CD4-positive, alpha-beta T cell treated with Interleukin-15 for 4 hours (primary cell): ENCODE measurements at regions not wholly inside any gene's neighbourhood (a gene's known extent, or its start where the extent isn't known, plus 50 kb on each side); places are given as distances from the start of the nearest gene placed in this dataset.
"Not testable (repeated sequence)": the region's sequence is repeated elsewhere in the genome, so short reads cannot be mapped to it uniquely, and the experiment has no call there.

Source experiments
- DNase-seq: peaks from one replicate; pipeline ENCODE4 v3.0.0-alpha.2; 2020; ENCODE audit warnings: low spot score

DNA sequence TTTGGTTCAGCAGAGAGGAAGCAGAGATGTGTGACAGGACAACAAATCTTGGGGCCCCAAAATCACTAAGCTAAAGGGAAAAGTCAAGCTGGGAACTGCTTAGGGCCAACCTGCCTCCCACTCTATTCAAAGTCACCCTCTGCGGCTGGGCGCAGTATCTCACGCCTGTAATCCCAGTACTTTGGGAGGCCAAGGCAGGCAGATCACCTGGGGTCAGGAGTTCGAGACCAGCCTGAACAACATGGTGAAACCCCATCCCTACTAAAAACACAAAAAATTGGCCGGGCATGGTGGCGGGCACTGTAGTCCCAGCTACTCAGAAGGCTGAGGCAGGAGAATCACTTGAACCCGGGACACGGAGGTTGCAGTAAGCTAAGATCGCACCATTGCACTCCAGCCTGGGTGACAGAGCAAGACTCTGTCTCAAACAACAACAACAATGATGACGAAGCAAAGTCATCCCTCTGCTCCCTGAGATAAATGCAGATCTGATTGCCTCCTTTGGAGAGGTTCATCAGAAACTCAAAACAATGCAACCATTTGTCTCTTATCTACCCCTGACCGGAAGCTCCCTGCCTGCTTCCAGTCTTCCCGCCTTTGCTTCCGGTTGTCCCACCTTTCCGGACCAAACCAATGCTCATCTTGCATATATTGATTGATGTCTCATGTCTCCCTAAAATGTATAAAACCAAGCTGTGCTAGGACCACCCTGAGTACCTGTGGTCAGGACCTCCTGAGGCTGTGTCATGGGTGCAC, 136.4 kb upstream of the AFDN start:
- not testable (repeated sequence) for DNase-seq

DNA sequence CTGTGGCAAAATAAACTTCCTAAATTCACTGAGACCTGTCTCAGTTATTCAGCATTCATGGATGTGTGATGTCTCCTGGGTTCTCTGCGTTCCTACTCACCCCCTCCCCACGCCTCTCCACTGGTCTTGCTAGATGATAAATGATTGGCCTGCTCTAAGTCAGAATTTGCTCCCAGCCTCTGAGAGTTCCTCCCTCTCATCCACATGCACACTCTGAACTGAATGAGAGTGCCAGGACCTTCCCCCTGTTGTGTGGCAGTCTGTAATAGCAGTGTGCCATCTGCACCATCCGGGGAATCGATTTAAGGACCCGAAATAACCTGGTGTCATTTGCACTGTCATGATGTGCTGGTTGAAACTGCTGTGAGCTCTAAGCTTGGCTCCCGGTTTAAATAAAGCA, 135.8 kb upstream of the AFDN start:
- DNase-seq: no peak

DNA sequence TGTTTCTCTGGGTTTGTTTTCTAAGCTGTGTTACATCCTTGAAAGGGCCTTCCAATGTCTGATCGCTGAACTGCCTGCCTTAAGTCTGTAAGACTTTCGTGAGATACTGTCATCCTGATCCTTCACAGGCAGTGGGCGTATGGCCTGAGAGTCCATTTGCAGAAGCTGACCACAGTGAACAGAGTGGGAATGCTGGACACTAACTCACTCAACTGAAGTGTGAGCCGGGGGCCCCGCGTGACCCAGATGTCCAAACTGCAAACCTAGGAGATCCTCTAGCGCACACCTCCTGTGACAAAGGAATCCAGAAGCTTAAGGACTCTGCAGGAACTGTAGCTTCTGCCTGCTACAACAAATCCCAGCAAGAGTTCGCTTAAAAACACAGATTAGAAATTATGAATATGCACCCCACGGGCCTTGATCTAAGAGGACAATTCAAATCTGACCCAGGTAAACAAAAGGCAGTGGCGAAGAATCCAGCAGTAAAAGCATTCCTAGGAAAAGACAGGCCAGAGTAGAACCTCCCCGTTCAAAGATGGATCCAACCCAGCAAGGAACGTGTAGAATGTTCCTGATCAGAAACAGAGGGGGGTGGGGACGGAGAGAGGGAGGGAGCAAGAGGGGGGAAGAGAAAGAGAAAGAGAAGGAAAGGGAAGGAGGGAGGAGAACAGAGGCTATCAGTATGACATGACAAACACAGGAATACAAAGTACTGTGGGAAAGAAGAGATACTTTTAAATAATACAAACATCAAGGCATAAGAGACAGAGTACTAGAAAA, 135.0 kb upstream of the AFDN start:
- no peak for DNase-seq

DNA sequence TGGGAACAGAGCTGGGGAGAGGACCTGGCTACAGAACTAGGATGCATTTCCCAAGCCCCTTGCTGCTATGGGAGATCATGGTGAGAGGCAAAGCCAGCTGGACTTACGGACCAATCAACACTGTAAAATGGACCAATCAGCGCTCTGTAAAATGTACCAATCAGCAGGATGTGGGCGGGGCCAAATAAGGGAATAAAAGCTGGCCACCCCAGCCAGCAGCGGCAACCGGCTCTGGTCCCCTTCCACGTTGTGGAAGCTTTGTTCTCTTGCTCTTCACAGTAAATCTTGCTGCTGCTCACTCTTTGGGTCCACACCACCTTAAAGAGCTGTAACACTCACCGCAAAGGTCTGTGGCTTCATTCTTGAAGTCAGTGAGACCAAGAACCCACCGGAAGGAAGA, 133.2 kb upstream of the AFDN start:
- not testable (repeated sequence) for DNase-seq

DNA sequence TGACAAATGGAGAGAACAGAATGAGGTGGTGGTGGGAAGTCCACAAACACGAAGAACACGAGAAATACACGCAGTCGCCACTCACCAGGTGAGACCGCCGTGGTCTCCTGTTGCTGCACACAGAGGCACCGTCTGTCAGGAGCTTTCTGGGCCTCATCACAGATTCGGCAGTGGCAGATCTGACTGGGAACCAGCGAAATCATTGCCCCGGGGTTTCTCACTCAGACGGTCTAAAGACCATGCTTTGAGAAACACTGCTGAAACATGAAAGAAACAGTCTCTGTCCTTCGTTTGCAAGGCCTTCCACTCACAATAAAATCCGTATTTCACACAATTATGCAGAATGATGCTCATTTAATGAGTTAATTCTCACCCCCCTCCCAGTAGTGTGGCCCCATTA, 130.9 kb upstream of the AFDN start:
- DNase-seq: no peak

DNA sequence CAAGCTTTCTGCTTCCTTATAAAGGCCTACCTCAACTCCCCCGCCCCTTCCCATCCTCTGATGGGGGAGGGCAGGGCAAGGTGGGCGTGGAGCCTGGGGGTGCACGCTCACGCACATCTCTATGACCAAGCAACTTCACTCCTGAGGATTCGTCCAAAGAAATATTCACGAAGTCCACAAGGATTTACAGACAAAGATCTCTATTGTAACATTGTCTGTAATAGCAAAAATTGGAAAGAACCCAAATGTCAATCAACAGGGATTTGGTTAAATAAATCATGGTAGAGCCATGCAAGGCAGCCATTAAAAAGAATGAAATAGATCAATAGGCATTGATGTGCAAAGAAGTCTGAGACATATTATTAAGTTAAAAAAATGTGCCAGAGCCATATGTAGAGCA, 130.4 kb upstream of the AFDN start:
- no peak for DNase-seq

DNA sequence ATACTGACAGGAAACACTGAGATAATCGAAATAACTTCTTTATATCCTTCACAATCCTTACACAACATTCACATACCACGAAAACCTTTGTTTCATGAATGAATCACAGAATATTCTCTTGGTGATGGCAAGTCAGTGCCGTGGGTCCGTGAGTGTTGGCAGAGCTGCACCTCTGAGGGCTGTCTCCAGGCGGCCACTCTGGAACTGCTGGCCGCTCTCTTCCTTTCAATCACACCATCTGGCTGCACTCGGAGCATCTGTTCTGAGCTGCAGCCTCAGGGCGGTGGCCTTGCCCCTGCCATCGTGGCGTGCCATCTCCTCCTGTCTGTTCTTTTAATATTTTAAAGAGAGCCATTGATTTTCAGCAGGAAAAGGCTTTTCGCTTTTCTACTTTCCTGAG, 129.4 kb upstream of the AFDN start:
- DNase-seq: no peak

DNA sequence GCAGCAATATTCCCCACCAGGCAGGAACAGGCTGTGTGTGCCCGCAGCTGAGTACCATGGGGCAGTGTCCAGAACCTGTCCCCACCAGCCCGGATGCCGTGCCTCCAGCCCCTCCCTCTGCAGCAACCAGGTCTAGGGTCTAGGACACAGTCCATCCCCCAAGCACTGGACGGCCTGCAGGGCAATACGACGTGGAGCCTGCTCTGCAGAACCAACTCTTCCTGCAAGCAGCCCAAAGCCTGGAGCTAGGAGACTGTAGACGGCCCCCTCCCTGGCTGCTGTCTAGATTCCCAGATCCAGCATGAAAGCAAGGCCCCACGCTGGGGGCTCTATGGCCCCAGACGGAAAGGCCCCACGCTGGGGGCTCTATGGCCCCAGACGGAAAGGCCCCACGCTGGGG, 128.2 kb upstream of the AFDN start:
- DNase-seq: no peak

DNA sequence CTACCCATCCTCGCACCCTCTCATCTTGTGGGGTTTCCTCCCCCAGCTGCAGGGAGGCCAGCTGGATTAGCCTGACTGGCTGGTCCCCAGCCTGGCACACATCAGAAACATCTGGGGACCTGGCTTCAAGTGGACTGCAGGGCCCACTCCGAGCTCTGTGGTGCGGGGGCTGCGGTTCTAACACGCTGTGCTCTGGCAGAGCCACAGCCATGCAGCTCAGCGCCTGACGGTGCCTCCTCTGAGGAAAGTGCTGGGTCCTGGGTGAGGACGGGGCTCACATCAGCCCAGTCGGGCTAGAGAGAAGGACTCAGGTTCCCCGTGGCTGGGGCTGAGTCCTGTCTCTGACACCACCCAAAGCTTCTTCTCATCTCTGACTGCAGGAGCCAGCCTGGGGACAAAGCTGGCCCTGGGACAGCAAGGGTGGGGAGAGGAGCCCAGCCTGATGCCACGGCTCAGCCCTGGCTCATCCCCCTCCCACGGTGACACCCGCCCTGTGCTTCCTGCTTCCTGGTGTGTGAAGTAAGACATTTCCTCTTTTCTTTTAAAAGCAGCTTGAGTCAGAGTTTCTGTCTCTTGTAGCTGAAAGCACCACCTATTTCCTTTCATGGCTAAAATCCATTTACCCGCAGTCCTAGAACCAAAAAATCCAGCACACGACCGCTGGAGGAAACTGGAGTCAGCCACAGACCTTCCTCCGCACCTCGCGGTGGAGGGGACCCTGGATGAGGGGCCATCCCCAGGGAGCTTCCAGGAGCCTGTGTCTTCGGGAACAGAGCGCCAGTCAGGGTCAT, 127.4 kb upstream of the AFDN start:
- DNase-seq: peak; percentile 33

DNA sequence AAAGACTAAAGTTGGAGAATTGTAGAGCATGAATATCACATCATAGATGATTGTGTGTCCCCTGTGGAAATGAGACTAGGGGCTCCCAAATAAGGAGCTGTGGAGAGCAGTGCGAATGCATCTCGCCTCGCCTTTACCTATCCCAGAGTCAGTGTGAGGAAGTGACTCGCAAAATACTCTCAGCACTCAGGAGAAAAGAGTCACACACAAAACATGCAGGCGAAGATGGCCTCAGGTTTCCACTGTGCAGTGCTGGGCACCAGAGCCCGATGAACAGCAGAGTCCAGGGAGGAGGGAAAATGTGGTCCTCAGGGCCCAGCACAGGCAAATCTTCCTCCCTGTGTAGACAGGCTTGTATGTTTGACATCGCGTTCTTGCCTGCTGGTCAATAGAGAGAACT, 126.5 kb upstream of the AFDN start:
- no peak for DNase-seq

DNA sequence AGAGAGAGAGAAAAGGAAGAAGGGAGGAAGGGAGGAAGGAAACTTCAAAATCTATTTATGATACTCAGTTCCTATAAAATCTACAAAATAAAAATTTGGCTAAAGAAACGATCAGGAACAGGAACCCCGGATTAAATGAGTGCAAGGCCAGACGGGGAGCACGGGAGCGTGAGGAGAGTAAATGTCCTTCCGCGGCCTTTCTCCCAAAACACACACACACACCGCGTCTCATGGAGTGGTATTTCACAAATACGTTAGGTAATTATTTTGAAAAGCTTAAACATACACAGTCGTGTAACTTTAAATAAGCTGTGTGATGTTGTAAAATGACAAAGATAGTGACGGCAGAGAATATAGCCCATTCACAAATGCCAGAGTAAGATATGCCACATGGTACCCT, 125.7 kb upstream of the AFDN start:
- no peak for DNase-seq

DNA sequence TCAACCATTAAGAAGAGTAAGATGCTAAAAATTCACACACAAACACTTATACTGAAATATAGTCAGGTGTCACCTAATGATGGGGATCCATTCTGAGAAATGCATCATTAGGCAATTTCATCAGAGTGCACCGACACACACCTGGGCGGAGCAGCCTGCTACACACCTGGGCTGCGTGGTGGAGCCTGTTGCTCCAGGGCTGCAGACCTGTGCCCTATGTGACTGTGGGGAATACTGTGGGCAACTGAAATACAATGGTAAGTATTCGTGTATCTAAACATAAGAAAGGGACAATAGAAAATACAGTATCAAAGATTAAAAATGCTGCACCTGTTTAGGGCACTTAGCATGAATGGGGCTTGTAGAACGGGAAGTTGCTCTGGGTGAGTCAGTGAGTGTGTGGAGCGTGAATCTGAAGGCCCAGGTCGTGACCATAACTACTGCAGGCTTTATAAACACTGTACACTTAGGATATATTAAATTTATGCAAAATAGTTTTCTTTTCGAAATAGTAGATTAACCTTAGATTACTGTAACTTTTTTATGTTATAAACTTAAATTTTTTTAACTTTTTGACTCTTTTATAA, 124.4 kb upstream of the AFDN start:
- DNase-seq: no peak

DNA sequence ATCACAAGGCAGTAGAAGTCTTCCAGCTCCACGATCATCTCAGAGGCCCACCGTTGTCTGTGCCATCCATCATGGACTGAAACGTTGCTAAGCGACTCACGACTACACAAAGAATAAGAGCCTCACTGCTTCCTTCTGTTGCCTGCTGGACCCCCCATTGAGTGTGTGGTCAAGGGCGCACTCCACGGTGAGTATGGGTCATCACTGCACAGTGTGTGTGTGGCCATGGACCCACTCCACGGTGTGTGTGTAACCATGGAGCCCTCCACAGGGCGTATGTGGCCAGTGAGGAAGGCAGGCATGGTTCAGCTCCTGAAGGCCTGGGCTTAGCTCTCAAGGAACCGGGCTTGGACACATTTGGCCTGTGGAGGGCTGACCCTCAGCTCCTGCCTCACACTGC, 123.4 kb upstream of the AFDN start:
- DNase-seq: no peak

DNA sequence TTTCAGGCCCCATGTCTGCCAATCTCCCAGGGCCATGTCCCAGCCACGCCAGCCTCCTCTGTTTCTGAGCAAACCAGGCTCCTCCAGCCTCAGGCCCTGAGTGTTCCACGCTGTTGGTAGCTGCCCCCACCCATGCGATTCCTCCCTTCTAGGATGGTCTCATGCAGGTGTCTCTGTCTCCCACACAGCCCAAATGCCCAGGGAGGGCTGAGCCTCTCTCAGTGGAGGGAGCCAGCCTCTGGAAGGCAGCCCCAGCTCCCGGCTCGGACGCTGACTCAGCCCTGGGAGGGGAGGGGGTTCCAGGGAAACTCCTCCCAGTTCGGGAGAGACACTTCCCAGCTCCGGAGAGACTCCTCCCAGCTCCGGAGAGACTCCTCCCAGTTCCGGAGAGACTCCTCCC, 122.9 kb upstream of the AFDN start:
- no peak for DNase-seq

DNA sequence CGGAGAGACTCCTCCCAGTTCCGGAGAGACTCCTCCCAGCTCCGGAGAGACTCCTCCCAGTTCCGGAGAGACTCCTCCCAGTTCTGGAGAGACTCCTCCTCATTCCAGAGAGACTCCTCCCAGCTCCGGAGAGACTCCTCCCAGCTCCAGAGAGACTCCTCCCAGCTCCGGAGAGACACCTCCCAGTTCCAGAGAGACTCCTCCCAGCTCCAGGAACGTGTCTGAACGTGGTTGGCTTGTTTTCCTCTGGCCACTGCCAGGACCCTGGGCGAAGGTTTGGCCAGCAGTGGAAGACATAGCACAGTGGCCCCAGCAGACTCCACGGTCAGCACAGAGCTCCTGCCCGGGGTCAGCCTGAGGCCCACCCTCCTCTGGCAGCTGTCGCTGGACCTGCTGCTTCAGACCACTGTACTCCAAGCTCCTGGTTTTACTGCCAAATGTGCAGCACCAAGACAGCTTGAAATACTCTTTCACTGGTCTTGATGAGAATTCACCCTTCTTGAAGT, 122.3 kb upstream of the AFDN start:
- DNase-seq: no peak

DNA sequence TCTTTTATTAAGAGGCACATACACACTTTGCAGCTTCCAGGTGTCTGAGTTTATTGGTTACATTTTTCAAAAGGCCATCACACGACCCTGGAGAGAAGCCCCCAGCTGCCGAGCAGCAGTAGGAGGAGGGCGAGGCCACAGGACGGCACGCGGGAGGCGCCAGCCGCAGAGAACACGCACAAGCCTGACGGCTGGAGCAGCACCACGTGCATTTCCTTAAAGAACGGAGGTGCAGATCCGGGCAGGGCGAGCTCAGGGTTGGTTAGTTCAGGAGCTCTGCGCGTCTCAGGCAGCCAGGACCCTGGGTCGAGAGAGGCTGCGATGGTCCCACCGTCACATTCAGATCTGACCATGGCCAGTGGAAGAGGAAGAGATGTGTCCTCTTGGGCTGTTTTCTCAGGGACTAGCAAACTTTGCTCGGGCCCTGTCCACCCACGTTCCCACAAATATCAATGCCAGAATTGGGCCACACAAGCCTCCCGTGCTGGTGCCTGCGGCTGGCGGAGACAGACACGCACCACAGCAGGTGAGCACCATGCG, 121.4 kb upstream of the AFDN start:
- DNase-seq: no peak

DNA sequence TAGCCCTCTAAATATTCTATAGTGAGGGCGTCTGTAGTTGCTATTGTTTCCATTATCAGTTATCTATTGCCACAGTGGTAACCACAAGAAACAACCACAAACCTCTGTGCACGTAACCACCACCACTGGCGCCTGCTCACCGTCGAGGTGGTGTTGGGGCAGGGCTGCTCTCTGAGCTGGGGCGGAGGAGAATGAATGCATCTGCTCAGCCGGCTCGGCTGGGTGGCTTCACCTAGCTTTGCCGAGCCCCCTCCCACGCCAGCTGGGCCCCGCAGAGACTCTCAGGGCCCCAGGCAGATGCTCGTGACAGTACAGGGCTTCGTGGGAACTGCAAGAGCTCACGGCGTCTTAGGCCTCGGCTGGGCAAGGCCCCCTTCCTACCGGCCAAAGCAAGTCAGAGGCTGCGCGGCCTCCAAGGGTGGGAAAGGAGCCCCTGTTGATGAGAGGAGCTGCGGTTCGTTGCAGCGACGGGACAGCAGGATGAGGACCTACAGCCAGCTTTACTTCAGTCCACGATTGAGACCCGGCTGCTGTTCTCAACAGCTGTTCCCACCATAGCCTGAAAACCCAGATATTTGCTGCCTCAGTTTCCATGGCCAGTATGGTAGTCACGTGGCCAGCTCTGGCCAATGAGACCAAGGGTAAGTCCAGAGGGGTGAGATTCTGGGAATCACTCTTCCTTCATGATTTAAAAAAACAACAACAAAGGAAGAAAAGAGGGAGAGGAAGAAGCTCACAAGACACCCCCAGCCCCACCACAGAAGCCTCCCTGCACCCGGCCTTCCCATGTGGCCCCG, 120.2 kb upstream of the AFDN start:
- peak; percentile 49 for DNase-seq

DNA sequence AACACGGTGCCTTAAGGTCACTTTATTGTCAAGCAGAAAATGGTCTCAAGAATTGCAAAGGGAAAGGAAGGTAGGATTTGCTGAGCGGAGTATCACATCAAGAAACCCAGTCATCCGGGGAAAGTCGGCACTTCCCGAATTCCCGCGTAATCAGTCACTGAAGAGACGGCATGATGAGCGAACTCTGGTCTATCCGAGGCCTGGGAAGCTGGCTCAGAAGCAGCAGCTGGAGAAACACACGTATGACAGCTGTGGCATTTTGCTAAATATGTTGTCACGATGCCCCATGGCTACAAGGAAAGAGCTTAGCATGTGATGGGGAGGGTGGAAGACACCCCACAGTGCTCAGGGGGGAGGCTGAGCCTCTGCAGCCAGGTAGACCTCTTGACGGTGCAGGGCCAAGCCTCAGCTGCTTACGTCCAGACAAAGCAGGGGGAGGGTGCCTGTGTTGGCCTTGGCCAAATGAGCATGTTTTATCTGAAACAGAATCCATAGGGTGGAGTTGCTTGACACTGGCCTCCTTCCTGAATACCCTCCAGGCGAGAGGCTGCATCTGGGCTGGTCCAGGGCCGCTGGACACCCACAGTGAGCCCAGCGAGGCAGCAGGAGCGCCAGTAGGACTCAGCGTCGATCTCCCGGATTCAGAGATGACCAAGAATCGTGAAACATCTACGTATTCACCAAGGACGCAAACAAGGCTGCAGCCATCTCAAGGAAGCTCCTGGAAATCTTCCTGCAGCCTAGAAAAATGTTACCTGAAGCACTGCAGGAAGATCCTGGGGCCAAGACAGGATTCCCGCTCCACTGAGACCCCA, 118.8 kb upstream of the AFDN start:
- DNase-seq: no peak

DNA sequence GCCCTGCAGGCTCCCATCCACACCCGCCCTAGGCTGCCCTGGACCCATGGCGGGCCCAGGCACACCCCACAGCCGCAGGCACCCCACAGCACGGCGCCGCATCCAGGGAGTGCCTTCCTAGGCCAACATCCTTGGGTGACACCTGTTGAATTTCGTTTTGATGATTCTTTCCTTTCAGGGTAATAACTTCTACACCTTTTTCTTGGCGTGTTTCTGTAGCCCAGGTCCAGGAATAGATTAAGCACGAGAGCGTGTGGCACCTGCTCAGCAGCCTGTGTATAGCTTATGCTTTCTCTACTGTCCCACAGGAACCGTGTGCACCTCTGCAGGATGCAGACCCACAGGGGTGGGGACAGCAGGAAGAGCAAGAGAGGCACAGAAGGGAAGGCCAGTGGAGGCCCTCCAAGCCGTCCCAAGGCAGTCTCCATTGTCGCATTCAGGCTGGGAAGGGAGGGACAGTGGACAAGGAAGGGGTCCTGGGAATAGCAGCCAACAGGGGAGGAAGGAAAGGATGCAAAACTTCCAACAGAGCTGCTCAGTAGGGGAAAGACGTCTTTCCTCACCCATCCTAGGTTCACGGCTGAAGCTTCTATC, 118.1 kb upstream of the AFDN start:
- DNase-seq: no peak

DNA sequence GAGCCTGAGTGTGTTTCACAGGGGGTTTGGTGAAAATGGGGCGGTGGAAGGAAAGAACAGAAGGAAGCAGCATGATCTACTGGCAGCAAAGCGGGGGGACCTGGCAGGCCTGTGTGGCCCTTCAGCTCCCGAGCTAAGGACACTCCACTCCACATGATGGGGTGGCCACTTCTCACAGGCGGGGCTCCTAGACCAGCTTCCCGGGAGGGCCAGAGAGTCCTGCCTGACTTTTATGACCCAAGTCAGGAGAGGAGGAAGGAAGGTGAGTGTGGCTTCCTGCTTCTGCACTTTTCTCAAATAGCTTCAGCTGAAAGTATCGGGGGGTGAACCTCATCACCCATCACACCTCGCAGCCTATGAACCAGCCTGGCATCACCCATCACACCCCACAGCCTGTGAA, 117.5 kb upstream of the AFDN start:
- no peak for DNase-seq
